Natural killer cell treated with Interleukin-12 subunit alpha and Interleukin-12 subunit beta and Interleukin-15 and Interleukin-18, amount 100 ng/mL, for 72 hours (primary cell): ENCODE measurements at regions not wholly inside any gene's neighbourhood (a gene's known extent, or its start where the extent isn't known, plus 50 kb on each side); places are given as distances from the start of the nearest gene placed in this dataset.

Experiments
- ATAC-seq, 2 donors: fragments of 150-1000 bp; cut with Tn5 transposase in 1 of 2; sonication (Bioruptor Pico), chemical (Tn5 transposase) in 1 of 2; 2 replicates each; pipeline ENCODE4 v1.10.0; 2021
- DNase-seq: peaks from one replicate; pipeline ENCODE4 v3.0.0; 2022; ENCODE audit warnings: low spot score
- H3K27ac Mint-ChIP-seq, 2 donors: 1 replicate in 1 of 2; 2 replicates in 1 of 2; pipeline ENCODE4 v1.8.0; 2022; ENCODE audit warnings: mixed read lengths in 2 of 2, mild to moderate bottlenecking in 1 of 2, moderate library complexity in 1 of 2
- H3K27me3 Mint-ChIP-seq, 2 donors: 1 replicate in 1 of 2; 2 replicates in 1 of 2; pipeline ENCODE4 v1.8.0; 2022; ENCODE audit warnings: mixed read lengths in 2 of 2
- H3K36me3 Mint-ChIP-seq: one replicate; pipeline ENCODE4 v1.8.0; 2022; ENCODE audit warnings: mixed read lengths
- H3K4me1 Mint-ChIP-seq, 2 donors: 1 replicate in 1 of 2; 2 replicates in 1 of 2; pipeline ENCODE4 v1.8.0; 2022; ENCODE audit warnings: low read depth in 2 of 2, mixed read lengths in 2 of 2, mild to moderate bottlenecking in 1 of 2
- H3K4me3 Mint-ChIP-seq: one replicate; pipeline ENCODE4 v1.8.0; 2022; ENCODE audit warnings: mixed read lengths
- H3K9me3 Mint-ChIP-seq: 2 replicates; pipeline ENCODE4 v1.8.0; 2022; ENCODE audit warnings: mixed read lengths

DNA sequence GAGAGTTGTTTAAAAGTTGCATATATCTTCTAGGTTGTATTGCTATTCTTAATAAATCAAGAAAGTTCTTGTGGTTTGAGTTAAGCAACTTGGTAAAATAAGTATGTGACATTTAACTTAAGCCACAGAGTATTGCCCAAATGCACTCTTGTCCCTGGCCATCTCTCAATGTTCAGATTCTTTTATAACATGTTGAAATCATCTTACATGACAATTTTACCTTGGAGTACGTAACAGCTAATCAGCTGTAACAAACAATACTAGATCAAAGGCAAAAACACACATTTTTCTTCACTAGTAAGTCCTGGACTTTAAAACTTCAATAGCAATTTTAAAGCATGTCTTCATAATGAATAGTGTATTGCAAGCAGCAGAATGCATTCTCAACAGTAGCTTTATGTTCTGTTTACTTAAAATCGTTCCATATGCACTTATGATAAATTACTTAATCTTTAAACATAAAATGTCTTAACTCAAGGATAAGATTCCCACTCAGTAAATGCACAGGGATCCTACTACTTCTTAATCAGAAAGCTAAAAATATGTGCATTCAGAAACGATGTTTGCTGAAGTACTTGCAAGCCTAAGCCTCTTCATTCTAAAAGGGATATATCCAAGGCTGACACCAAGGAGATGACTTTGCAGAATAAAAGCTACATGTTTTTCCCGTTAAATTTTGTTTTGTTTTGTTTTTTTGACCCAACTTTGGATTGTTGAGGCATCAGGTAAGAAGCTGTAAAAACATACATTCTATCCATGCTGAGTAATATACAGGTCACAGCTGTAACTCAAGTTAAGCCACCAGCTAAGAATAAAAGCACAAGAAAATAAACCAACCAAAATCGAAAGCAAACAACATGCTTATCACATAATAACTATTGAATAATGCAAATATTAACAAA is 86.1 kb upstream of the NFIB start:
- ATAC-seq (no peak), DNase-seq (no peak)
- Mint-ChIP-seq H3K9me3 (no peaks in the 10 kb centered on the region), H3K27me3 (no peaks in the 10 kb centered on the region), H3K27ac (no peak overlapping the region), H3K4me1 (no peaks in the 10 kb centered on the region), H3K36me3 (no peaks in the 10 kb centered on the region), H3K4me3 (no peak overlapping the region)

DNA sequence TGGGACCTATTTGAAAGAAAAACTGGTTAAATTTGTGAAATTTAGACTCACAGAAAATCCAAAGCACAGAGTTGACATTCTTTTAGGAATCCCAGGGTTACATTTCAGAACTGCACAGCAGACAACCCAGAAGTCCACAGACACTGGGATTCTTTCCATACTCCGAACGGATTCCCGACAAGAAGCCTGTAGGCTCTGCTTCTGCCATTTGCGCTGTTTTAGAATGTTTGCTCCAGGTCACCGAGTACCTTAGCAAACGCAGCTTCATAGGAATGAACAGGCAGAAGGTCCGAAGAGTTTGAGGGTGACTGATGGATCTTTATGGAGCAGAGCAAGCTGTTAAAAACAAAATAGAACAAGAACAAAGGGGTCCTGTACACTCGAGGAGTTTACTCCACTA is 84.5 kb upstream of the NFIB start:
- Mint-ChIP-seq H3K36me3 (no peaks in the 10 kb centered on the region), H3K27ac (no peak overlapping the region), H3K4me3 (no peak overlapping the region), H3K27me3 (no peaks in the 10 kb centered on the region), H3K9me3 (peaks cover 3% of the 10 kb centered on the region), H3K4me1 (no peaks in the 10 kb centered on the region)
- no peak for ATAC-seq
- DNase-seq: no peak

GRCh38 chr9:14396171-14396570 is 82.2 kb upstream of the NFIB start:
- no peak for ATAC-seq
- Mint-ChIP-seq H3K36me3 (no peaks in the 10 kb centered on the region), H3K9me3 (peaks cover 3% of the 10 kb centered on the region), H3K27me3 (no peaks in the 10 kb centered on the region), H3K4me1 (no peaks in the 10 kb centered on the region), H3K27ac (no peak overlapping the region), H3K4me3 (no peak overlapping the region)
- no peak for DNase-seq

GRCh38 chr9:14395317-14396082 is 81.6 kb upstream of the NFIB start:
- no peaks in the 10 kb centered on the region for H3K36me3 Mint-ChIP-seq
- peaks cover 3% of the 10 kb centered on the region for H3K9me3 Mint-ChIP-seq
- H3K4me3 Mint-ChIP-seq: no peak overlapping the region
- H3K4me1 Mint-ChIP-seq: no peaks in the 10 kb centered on the region
- no peak for DNase-seq
- H3K27me3 Mint-ChIP-seq: no peaks in the 10 kb centered on the region
- no peak overlapping the region for H3K27ac Mint-ChIP-seq
- ATAC-seq: no peak

DNA sequence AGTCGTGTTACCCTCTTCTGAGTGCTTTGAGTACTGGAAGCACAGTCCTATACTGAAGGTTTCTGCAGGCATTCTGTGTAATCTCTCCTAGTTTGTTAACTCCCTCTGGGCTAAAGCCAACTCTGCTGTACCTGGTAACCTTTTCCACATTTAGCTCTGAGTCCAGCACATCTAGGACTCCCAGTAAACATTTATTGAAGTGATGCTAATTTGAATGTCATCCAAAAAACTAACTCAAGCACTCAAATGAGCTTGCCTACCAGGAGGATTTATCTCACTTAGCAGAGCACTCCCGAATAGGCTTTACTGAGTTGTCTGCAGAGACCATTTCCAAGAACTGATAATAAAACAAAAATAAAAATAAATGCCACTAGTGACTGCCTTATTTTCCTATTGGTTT is 79.5 kb upstream of the NFIB start:
- DNase-seq: no peak
- ATAC-seq: no peak
- Mint-ChIP-seq H3K9me3 (peaks cover 3% of the 10 kb centered on the region), H3K36me3 (no peaks in the 10 kb centered on the region), H3K4me3 (no peak overlapping the region), H3K27me3 (no peaks in the 10 kb centered on the region), H3K4me1 (no peaks in the 10 kb centered on the region), H3K27ac (no peak overlapping the region)

- Mint-ChIP-seq H3K4me3 (no peak overlapping the region), H3K4me1 (no peaks in the 10 kb centered on the region), H3K27ac (no peak overlapping the region), H3K9me3 (peaks cover 3% of the 10 kb centered on the region), H3K27me3 (peaks cover 0 to 9% of the 10 kb centered on the region in 2 donors), H3K36me3 (no peaks in the 10 kb centered on the region)
- ATAC-seq: no peak
- no peak for DNase-seq
Observed at GRCh38 chr9:14391620-14392019, 77.7 kb upstream of the NFIB start.

DNA sequence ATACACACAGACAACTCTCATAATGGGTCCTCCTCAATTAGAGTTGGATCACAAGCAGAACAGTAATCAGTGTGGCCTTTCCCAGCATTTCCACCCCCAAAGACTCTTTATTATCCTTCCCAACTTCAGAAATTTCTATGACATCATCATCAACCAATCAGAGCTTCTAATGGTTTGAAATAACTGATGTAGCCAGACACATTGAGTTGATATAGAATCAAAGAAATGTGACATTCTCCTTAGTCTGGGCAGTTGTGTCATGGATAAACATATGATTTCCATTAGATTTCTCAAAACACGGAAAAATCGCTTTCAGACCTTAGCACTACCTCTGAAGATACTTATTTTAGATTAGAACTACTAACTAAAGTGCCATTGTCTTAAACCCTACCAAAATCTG is 75.7 kb upstream of the NFIB start:
- Mint-ChIP-seq H3K4me1 (no peaks in the 10 kb centered on the region), H3K9me3 (peaks cover 4% of the 10 kb centered on the region), H3K27me3 (peaks cover 0 to 9% of the 10 kb centered on the region in 2 donors), H3K27ac (no peak overlapping the region), H3K4me3 (no peak overlapping the region), H3K36me3 (no peaks in the 10 kb centered on the region)
- no peak for DNase-seq
- no peak for ATAC-seq

GRCh38 chr9:14389146-14389545 is 75.2 kb upstream of the NFIB start:
- Mint-ChIP-seq H3K27me3 (peaks cover 0 to 9% of the 10 kb centered on the region in 2 donors), H3K9me3 (peaks cover 5% of the 10 kb centered on the region), H3K4me1 (no peaks in the 10 kb centered on the region), H3K27ac (no peak overlapping the region), H3K36me3 (no peaks in the 10 kb centered on the region), H3K4me3 (no peak overlapping the region)
- no peak for ATAC-seq
- DNase-seq: no peak

GRCh38 chr9:14383773-14384172 is 69.8 kb upstream of the NFIB start:
- DNase-seq: no peak
- ATAC-seq: no peak
- Mint-ChIP-seq H3K27me3 (peaks cover 0 to 9% of the 10 kb centered on the region in 2 donors), H3K27ac (no peak overlapping the region), H3K36me3 (no peaks in the 10 kb centered on the region), H3K4me3 (no peak overlapping the region), H3K9me3 (peaks cover 4% of the 10 kb centered on the region), H3K4me1 (no peaks in the 10 kb centered on the region)

GRCh38 chr9:14383294-14383693 is 69.4 kb upstream of the NFIB start:
- Mint-ChIP-seq H3K27ac (no peak overlapping the region), H3K4me3 (no peak overlapping the region), H3K27me3 (peaks cover 0 to 8% of the 10 kb centered on the region in 2 donors), H3K9me3 (peaks cover 4% of the 10 kb centered on the region), H3K36me3 (no peaks in the 10 kb centered on the region), H3K4me1 (no peaks in the 10 kb centered on the region)
- DNase-seq: no peak
- ATAC-seq: no peak

GRCh38 chr9:14380061-14380836 is 66.3 kb upstream of the NFIB start:
- DNase-seq: no peak
- H3K27me3 Mint-ChIP-seq: no peaks in the 10 kb centered on the region
- no peak for ATAC-seq
- peaks cover 4% of the 10 kb centered on the region for H3K9me3 Mint-ChIP-seq
- H3K36me3 Mint-ChIP-seq: no peaks in the 10 kb centered on the region
- H3K4me1 Mint-ChIP-seq: no peaks in the 10 kb centered on the region
- H3K27ac Mint-ChIP-seq: no peak overlapping the region
- H3K4me3 Mint-ChIP-seq: no peak overlapping the region

GRCh38 chr9:14379280-14379679 is 65.3 kb upstream of the NFIB start:
- H3K27ac Mint-ChIP-seq: no peak overlapping the region
- H3K4me3 Mint-ChIP-seq: no peak overlapping the region
- DNase-seq: no peak
- no peaks in the 10 kb centered on the region for H3K27me3 Mint-ChIP-seq
- H3K9me3 Mint-ChIP-seq: no peaks in the 10 kb centered on the region
- H3K4me1 Mint-ChIP-seq: no peaks in the 10 kb centered on the region
- no peaks in the 10 kb centered on the region for H3K36me3 Mint-ChIP-seq
- ATAC-seq: no peak

DNA sequence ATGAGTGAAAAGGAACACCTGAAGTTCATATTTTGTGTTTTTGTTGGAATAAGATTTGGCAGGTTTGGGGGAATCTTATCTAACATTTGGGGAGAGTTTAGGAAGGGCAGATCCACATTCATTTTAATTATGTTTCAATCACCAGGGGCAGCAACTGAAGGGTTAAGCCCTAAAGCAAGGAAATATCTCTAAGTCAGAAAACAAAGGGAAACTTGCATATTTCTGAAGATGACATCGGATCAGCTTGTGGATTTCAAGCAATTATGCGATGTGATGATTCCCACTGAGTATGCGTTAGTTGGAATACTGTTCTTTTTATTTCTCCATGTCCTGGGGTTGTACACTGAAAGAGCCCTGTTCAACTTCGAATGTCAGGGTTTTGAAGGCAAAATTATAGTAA is 59.8 kb upstream of the NFIB start:
- no peak overlapping the region for H3K4me3 Mint-ChIP-seq
- H3K27me3 Mint-ChIP-seq: peaks cover 3 to 7% of the 10 kb centered on the region in 2 donors
- no peak for DNase-seq
- H3K9me3 Mint-ChIP-seq: peaks cover 3% of the 10 kb centered on the region
- H3K4me1 Mint-ChIP-seq: no peaks in the 10 kb centered on the region
- H3K27ac Mint-ChIP-seq: no peak overlapping the region
- ATAC-seq: no peak
- H3K36me3 Mint-ChIP-seq: no peaks in the 10 kb centered on the region

- DNase-seq: no peak
- H3K36me3 Mint-ChIP-seq: no peaks in the 10 kb centered on the region
Observed at GRCh38 chr9:14373336-14373666, 59.4 kb upstream of the NFIB start.

More at GRCh38 chr9:14373336-14373666, 59.4 kb upstream of the NFIB start:
- Mint-ChIP-seq H3K4me3 (no peak overlapping the region), H3K27me3 (peaks cover 3 to 7% of the 10 kb centered on the region in 2 donors), H3K27ac (no peak overlapping the region), H3K4me1 (no peaks in the 10 kb centered on the region), H3K9me3 (peaks cover 3% of the 10 kb centered on the region)
- ATAC-seq: no peak
